Mucosa of gallbladder (tissue), 1 donor: ENCODE measurements at regions not wholly inside any gene's neighbourhood (a gene's known extent, or its start where the extent isn't known, plus 50 kb on each side); places are given as distances from the start of the nearest gene placed in this dataset.

Experiments
- DNase-seq: peaks from one replicate; pipeline ENCODE4 v3.0.0-alpha.2; 2020; ENCODE audit warnings: low spot score
- donor health status: DM: no; HTN: no; CAD: no.

DNA sequence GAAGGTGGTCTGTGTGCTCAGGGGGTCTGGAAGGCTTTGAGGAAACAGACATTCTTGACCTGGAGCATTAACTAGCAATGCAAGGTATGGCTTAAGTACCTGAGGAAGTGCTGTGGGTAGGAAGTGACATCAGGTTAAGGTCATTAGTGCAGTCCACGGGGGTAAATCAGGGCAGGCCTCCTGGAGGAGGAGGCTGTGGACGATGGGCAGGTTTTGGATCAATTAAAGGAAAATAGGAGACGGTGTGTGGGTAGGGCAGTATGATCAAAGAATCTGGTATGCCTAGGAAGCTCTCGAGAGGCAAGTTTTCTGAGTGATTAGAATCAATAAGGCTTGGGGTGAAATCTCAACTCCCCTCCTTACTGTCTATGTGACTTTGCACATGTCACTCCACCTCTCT, 295.3 kb downstream of the AACS start:
- no peak for DNase-seq

DNA sequence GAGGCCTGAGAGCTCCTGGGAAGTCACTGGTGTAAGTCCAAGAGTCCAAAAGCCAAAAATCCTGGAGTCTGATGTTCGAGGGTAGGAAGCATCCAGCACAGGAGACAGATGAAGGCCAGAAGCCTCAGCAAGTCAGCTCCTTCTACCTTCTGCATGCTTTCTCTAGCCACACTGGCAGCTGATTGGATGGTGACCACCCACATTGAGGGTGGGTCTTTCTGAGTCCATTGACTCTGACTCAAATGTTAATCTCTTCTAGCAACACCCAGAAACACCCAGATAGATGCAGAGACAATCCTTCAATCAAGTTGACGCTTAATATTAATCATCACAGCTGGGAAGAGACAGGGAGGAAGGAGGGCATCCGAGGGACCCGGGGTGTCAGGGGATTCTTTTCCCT, 305.8 kb downstream of the AACS start:
- no peak for DNase-seq

DNA sequence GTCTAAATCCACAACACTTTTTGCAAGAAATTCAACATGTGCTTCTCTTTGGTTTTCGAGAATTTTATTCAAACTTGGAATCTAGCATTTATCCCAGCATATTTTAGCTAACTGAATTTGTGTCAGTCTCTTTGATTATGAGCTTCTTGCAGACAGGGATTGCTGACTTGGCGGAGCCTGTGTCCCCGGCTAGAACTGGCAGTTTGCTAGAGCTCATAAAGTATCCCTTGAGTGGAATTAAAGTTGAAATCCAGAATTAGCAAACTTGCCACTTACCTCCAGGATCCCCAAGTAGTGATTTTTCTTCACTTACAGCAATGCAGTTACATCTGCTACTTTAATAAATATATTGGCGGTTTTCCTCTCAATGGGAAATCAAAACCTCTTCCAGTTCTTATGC, 306.9 kb downstream of the AACS start:
- DNase-seq: no peak

DNA sequence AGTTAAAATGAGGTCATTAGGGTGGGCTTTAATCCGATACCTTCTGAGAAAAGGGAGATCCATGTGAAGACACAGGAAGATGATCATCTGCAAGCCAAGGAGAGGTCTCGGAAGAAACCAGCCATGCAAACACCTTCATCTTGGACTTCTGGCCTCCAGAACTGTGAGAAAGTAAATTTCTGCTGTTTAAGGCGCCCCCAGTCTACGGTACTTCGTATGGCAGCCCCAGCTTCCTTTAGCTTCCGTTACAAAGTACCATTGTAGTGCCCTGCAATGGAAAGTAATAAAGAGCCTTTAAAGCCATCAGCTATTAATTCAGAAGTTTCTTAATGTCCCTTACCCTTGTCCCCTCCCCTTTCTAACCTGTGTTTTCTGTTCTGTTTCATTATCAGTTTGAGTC, 308.1 kb downstream of the AACS start:
- DNase-seq: no peak

DNA sequence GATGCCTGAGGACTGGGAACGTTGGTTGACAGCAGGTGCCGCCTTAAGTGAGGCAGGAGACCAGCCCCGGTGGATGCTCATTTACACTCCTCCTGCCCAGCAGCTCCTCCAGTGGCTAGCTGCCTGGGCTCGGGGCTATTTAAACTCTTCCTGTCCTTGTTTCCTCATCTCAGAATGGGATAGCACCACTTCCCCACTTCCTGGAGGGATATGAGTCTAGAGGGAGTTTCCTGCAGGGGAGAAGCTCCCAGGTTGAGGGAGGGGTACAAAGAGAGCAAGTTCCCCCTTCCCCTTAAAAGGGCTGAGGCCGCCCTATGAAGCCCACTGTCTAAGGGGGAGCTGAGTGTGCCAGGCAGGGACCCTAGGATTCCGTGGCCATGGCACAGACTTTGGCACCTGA, 311.2 kb downstream of the AACS start:
- DNase-seq: no peak

DNA sequence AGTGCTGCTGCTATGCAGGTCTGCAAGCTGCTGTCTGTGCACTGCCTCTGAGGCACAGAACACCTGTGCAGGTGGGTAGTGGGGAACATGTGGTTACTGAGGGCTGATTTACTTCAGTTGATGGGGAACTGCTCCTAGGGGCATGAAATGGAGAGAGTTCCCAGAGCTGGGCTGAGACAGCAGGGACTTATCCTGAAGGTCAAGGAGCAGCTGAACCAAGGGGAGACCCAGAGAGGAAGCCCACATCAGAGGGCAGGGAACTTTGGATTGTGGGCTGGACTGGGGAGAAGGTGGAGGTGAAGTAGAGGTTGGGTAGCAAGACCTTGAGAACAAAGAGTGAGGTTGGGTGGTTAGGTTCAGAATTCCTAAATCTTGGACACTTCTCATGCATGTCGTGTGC, 311.9 kb downstream of the AACS start:
- no peak for DNase-seq

DNA sequence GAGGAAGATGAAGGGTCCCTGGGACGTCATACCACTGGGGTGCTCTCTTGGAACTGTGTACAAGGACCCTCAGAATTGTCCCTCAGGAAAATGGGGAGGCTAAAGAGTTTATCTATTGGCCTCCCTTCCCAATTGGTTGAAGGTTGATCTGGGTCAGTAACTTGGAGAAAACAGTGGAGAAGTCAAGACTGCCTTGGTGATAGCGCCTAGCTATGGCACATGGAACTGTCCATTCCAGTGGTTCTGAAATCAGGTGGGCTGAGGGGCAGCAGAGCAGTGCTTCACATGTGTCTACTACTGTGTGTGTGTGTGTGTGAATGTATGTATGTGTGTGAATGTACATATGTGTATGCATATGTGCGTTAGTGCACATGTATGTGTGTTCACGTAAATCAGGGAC, 316.1 kb downstream of the AACS start:
- DNase-seq: no peak

DNA sequence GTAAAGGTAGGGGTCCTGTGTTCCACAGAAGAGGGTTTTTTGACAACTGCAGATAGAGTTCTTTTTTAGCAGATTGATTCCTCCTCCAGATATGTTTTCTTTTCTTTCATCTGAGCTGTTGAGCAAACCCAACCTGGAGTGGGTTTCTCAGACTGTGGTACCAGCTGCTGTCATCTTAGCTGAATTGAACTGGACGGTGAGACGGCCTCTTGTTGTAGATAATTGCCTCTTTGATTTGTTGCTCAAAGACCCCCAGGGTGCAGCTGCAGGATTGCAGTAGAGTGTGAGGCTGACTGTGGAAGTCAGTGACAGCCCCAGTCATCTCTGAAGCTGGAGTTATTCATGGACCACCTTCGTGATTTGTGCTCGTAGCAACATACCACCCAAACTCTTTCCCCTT, 317.7 kb downstream of the AACS start:
- no peak for DNase-seq

DNA sequence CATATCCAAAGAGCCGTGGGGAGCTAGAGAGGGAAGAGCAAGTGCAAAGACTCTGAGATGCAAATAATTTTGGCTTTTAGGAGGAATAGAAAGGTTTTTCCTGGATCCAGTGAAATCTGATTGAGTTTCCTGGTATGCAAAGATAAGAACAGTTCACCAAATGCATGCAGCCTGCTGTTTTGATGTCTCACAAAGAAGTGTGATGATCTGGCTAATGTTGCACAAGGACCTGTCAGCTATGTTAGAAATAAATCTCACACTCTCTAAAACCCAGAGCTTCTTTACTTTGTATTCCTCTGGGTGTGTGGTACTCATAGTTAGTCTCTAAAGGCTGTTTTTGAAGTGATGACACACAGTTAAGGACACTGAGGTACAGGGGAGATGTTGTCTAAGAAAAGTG, 321.4 kb downstream of the AACS start:
- DNase-seq: no peak

DNA sequence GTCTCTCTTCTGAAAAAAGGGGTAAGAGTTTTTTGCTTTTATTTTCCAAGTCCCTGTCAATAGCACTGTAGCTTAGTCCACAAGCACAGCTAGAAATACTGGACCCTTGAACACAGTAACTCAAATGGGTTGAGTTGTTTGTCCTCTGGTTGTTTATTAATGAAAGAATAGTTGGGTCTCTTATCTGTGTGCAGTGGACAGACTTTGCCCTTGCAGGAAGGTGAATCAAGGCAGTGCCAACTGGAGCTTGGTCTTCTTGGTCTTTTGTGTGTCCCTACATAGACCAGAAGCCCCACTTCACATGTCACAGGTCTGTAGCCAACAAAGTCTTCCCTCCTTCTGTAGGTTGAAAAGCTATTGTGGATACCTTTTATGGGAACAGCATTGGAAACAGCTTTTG, 322.0 kb downstream of the AACS start:
- peak; percentile 67 for DNase-seq

DNA sequence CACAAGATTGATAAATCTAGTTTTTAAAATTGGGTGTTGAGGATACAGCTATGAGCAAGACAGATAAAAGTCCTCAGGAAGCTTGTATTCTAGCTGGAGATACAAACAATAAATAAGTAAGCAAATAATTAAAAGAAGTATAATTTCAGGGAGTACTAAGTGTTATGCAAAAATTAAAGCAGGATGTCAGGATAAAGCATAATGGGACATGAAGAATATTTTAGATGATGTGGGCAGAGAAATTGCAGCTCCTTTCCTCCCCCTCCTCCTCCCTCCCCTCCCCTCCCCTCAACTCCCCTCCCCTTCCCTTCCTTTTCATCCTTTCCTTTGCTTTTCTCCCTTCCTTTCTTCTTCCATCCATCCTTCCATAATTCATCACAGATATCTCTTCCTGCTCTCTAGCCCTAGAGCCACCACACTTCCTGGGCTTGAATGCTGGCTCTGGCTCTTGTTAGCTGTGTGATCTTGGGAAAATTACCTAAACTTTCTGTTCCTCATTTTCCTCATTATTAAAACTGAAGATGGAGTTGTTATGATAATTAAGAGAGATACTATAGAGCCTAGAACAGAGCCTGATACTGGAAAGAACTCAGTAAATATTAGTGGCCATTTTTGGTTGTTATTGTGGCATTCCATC, 323.9 kb downstream of the AACS start:
- DNase-seq: no peak

DNA sequence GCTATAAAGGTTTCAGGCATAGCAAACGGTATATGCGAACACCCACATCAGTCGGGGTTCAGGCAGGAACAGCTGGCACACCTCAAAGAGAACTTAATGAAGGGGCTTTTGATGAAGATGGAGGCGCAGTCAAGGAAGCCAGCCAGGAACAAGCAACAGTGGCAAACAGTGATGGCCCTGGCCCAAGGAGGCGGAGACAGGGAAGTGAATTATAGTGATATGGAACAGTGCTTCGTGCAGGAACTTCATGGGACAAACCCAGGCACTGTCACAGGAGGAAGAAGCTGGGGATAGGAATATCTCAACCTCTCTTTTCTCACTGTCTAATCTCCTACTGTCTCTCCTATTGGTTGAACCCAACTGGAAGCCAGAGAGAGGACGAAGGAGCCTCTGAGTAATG, 328.3 kb downstream of the AACS start:
- DNase-seq: peak; percentile 13

DNA sequence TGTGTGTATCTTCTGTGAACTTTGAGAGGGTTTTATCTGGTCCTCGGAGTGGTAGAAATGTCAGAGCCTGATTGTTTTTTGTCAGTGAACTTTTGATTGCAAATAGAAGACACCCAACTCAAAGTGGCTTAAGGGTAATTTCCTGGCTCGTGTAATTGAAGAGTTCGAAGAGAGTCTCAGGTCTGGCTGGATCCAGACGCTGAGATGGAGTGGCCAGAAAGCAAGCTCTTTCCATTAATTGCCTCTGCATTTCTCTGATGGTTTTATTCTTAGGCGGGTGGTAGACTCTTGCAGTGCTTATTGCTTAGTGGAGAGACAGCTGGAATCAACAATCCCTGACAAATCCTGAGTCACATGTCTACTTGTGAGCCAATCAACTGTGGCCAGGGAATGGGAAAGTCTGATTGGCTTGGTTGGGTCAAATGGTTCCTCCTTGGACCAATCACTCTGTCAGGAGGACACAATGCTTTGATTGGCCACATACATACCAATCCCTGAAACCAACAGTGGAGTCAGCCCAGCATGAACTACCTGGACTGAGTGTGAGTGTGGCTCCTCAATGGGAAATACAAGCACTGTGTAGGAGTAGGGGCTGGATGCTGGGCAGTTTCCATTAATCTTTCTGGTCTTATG, 330.5 kb downstream of the AACS start:
- no peak for DNase-seq

DNA sequence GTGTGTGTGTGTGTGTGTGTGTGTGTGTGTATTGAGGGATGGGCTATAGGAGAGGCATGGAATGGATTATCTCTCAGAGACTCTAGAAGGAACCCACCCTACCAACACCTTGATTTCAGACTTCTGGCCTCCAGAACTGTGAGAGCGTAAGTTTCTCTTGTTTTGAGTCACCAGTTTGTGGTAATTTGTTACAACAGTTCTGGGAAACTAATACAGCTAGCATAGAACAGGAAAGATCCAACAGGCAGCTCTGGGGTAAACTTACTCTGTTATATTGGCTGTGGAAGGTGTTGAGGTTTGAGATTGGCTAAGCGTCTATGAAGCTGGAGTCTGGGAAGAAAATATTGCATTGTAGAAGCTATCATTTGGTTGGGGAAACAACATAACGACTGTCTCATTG, 334.3 kb downstream of the AACS start:
- DNase-seq: no peak

DNA sequence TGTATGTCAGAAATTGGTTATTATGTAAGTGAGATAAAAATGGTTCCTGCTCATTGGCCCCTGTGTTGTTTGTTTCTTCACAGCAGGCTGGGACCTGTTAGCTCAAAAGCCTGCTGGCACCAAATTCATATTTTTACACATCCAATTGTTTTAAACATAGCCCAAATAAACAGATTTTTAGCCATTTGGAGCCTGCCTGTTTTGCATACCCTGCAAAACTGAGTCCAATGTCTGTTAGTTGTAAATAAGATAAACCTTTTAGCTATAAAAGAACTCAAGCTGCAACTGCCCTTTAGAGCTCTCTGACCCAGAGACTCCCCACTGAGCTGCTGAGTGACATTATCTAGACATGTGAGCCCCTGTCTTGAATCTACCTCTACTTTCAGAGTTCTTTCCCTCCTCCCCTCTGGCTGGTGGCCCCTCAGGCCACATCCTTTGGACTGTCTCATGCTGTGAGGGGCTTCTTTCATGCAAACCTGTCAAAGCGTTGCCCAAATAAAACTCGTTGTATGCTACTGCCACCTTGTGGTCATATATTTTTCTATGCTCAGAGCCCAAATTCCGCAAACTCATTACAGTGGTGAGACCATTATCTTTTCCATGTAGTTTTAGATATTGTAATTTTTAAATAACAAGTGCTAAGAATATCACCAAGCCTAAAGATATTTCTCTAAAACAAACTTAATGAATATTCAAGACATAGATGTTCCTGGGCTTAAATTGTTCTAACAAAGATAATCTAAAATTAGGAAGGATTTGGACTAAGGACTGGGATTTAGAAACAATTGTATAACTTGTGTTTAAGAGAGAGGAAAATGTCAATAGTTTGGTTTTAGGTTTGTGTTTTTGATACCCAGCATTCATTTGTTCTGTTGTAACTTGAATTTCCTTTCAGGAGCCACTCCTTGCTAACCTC, 337.9 kb downstream of the AACS start:
- no peak for DNase-seq

DNA sequence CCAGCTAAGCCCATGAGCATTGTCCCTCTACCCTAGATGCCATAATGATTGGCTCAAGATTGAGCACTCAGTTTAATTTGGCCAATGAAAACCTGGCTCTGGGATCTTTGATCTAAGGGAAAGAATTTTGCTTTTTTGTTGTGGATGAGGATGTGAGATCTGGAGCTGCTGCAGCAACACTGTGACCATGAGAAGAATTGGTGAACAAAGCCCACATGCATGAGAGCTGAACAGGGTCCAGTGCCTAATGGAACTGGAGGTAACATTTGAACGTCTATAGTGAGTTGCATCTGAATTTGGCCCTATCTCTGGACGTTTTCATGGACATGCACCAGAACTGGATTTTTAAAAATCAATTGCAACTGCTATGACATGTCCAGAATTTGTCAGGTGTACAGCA, 338.6 kb downstream of the AACS start:
- no peak for DNase-seq

DNA sequence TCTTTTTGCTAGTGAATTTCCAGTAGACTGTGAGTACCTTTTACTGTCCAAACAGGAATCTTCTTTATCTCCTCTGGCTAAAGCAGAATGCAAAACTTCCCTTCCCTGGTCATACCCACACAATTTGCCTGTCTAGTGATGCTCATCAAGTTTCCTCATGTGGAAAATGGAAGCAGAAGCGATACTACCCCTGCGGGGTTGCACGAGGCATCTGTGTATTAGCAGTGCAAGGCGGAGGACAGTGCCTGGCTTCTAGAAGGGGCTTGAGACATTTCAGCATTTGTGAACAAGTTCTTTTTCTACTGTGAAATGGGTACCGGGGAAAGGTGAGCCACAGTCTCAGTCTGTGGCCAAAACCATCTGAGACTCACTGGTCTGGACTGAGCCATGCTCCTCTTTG, 340.9 kb downstream of the AACS start:
- DNase-seq: no peak

DNA sequence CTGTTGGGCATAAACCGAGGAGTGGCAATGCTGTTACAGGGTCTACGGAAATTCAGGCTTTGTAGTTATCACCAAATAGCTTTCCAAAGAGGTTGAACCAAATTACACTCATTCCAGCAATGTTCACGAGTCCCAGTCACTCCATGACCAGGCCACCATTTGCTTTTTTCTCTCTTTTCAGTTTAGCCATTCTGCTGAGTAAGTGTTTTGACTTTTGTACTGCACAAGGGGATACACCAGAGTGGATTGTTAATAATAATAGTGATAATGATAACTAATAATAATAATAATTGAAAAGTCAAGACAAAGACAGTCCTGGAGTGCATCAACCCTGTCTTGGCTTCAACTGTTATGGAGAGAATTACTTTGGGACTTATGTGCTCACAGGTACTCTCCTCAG, 343.5 kb downstream of the AACS start:
- no peak for DNase-seq

DNA sequence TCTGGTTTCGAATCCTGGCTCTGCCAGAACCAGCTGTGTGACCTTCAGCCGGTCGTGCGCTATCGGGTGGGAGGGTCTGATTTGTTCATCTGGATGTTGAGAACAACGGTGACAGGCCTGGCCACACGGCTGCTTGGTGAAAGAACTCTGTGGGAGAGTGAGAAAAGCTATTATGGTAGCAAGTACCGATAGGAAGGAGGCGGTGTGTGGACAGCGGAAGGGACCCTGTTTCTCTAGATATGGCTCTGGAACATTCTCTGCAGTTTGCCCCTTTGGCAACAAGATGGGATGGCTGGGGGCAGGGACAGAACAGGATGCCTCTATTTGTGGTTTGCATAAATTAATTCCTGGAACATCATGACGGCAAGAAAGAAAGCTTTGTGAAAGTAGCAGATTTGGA, 347.3 kb downstream of the AACS start:
- no peak for DNase-seq

DNA sequence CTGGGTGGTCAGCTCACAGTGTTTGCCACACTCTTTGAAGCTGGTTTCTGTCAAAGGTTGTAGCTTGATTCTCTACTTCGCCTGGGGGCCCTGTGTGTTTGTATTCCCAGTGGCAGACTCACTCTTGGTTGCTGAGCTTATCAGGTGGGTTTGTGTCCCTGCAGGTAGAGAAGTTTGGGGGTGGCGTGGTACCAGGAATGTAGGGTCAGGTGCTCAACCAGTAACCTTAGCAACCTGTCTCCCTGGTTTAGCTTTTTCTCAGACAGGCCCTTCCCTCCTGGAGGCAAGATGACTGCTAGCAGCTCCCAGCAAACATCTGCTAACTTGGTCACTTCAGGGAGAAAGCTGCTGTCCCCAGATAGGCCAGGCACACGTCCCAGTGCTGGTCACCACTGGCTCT, 352.2 kb downstream of the AACS start:
- no peak for DNase-seq

DNA sequence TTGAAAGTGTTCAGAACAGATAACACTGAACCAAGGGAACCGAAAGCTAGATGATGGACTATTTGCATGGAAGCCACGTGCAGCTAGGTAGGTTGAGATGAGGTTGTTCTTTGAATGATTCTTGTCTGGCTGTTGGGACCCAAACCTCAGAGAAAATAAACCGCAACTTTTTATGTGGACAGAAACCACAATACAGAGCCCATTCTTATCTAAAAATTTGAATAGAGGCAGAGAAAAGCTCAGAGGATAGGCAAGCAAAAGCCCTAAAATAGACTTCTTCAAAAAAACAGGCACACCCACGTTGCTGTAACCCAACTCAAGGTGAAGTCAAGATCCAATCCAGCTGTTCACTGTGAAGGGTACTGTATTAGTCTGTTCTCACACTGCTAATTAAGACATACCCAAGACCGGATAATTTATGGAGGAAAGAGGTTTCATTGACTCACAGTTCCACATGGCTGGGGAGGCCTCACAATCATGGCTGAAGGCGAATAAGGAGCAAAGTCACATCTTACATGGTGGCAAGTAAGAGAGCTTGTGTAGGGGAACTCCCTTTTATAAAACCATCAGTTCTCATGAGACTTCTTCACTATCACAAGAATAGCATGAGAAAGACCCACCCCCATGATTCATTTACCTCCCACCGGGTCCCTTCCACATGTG, 353.8 kb downstream of the AACS start:
- DNase-seq: no peak

DNA sequence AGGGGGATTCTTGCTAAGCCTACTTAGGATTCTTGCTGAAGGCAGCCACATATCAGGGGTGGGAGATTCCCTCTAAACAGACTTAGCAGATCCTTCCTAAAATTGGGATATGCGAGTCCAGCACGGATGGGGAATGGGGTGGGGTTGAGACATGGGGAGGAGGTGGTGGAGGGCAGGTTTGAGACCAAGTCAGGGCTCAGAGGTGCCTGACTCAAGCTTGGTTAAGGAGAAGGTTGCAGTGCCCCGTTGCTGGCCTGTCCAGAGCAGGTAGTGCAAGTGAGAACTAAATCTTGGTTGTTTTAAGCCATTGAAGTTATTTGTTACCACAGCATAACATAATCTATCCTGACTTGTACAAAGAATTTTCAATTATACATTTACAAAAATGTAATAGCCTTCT, 359.7 kb downstream of the AACS start:
- no peak for DNase-seq

DNA sequence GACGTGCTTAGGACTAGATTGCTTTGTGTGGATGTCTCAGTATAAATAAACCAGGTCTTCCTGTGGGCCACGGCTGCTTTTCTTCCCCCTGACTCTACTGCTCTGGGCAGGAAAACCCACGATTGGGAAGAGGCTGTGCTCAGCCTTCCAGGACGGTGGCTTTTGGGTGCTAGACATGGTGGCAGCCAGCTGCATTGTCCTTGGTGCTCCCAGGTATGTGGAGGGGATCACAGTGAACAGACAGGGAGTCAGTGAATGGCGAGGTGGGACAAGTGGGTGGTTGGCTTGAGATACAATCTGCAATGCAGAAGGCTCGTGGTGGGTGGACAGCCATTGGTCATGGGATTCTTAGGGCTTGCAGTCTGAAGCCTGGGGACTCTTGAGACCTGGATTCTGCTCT, 366.3 kb downstream of the AACS start:
- DNase-seq: no peak
